SK-N-MC (cell line): ENCODE measurements at regions not wholly inside any gene's neighbourhood (a gene's known extent, or its start where the extent isn't known, plus 50 kb on each side); places are given as distances from the start of the nearest gene placed in this dataset.

Experiments used
- EZH2 ChIP-seq: fragments of 200-600 bp; sonication (generic); IDR thresholded peaks from one replicate; pipeline ENCODE4 v1.6.1; 2017; ENCODE audit warnings: antibody characterized with exemption
- FOXP2 ChIP-seq: optimal IDR thresholded peaks from 2 replicates; pipeline ENCODE3; 2011; ENCODE audit warnings: mild to moderate bottlenecking, moderate library complexity; ENCODE audit not compliant: insufficient read depth; ENCODE audit errors: extremely low read length, control extremely low read depth
- POLR2AphosphoS5 ChIP-seq: IDR thresholded peaks from 2 replicates; pipeline ENCODE4 v1.6.1; 2012; ENCODE audit warnings: mild to moderate bottlenecking, low read depth, low read length, borderline replicate concordance

DNA sequence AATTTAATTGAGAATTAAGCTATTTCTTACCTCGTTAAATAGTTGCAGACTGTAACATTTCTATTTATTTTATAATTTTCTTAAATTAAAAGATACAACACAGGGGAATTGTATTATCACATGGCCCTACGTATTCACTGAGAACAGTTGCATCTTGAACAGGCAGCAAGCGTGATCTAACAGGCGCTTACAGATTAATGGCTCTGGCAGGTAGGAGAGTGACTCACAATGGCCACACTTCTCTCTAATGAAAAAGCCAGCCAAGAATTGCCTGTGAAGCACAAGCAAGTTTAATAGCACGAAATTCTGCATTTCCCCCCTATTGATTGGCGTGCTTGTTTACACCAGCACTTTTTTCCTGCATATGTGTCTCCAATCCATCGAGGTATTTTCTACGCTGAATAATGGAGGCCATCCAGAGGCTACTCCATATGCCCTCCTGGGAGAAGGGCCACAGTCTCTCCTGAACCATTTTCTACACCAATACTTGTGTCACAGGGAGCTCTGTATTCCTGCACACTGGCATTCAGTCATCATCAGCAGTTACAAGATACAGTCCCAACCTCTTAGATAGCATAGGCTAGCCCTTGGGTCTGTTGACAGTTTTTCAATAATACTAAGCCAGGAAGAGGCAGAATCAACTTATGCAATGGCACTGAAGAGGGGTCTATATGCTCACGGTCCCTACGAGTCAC is 150.6 kb upstream of the PLD5 start:
- no peak for TF ChIP-seq POLR2AphosphoS5
- no peak for TF ChIP-seq EZH2
- TF ChIP-seq FOXP2 = no peak
